HUES64 (cell line): ENCODE measurements at regions not wholly inside any gene's neighbourhood (a gene's known extent, or its start where the extent isn't known, plus 50 kb on each side); places are given as distances from the start of the nearest gene placed in this dataset.

ENCODE experiments used
- H3K27ac ChIP-seq: 2 replicates; pipeline ENCODE4 v1.7.0; 2013; ENCODE audit warnings: low read depth, low read length, inconsistent platforms
- H3K27me3 ChIP-seq: 2 replicates; pipeline ENCODE4 v1.6.1; 2013; ENCODE audit warnings: mild to moderate bottlenecking, low read length; ENCODE audit not compliant: insufficient read depth
- H3K36me3 ChIP-seq: 2 replicates; pipeline ENCODE4 v1.6.1; 2013; ENCODE audit warnings: mild to moderate bottlenecking, low read length; ENCODE audit not compliant: insufficient read depth
- H3K4me1 ChIP-seq: 2 replicates; pipeline ENCODE4 v1.6.1; 2013; ENCODE audit warnings: mild to moderate bottlenecking, low read length, moderate library complexity; ENCODE audit not compliant: insufficient read depth
- H3K4me3 ChIP-seq: 2 replicates; pipeline ENCODE4 v1.5.1; 2013; ENCODE audit warnings: mild to moderate bottlenecking, low read length, moderate library complexity
- H3K9ac ChIP-seq: 2 replicates; pipeline ENCODE4 v1.6.1; 2013; ENCODE audit warnings: mild to moderate bottlenecking, low read depth, low read length
- H3K9me3 ChIP-seq: 2 replicates; pipeline ENCODE4 v1.6.1; 2013; ENCODE audit warnings: low read depth, low read length; ENCODE audit not compliant: insufficient read depth
- WGBS: fragments of 150-250, 120-280 bp; methylation state at CpG from one replicate; pipeline ENCODE4 v1.1.7; 2013; ENCODE audit warnings: missing lambda C conversion rate; 5-methylcytosine and 5-hydroxymethylcytosine counted together

GRCh38 chr3:31048143-31048542 lies 153.7 kb upstream of the GADL1 start:
- H3K9ac ChIP-seq: no peak overlapping the region
- H3K4me3 ChIP-seq: no peak overlapping the region
- no peaks in the 10 kb centered on the region for H3K27me3 ChIP-seq
- H3K36me3 ChIP-seq: no peaks in the 10 kb centered on the region
- H3K27ac ChIP-seq: no peak overlapping the region
- 100% methylated on average over 2 of the region's 2 CpGs for WGBS
- H3K4me1 ChIP-seq: no peaks in the 10 kb centered on the region
- H3K9me3 ChIP-seq: peaks cover 9% of the 10 kb centered on the region; the same call in 1 of the 2 replicates

DNA sequence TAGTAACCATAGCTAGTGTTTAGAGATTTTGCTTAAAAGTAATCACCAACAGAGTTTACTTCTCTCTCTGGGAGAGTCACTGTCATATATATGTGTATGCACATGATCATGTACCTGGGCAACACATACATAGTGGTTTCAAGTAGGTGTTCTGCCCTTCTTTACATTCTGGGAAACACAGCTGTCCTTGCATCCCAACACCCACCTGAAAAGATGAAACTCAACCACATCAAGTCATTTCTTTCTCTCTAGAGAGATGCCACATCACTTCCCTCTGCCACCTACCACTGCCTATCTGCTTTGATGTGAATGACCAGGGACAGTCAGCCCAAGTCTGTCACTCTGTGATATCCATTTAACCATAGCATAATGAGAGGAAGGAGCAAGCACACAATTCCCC lies 155.8 kb upstream of the GADL1 start:
- Histone ChIP-seq H3K9ac (no peak overlapping the region), H3K4me3 (no peak overlapping the region), H3K27me3 (no peaks in the 10 kb centered on the region), H3K4me1 (no peaks in the 10 kb centered on the region), H3K27ac (no peak overlapping the region), H3K9me3 (peaks cover 2% of the 10 kb centered on the region; the same call in 1 of the 2 replicates), H3K36me3 (no peaks in the 10 kb centered on the region)

DNA sequence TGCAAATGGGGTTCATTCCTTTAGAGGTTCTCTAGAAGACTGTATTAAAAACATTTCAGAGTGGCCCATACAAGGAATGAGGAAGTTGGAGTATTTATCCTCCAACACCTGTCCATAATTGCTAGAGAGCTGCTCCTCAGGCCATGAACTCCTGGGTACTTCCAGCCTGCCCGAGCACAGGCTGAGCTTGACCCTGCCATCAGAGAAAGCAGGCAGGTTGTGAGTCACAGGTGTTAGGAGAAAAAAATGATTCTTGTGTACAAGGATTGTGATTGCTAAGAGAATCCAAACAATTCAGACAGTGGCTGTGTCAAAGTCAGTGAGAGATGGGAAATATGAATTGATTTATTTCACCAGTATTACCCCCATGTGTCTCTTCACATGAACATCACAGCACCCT lies 156.8 kb upstream of the GADL1 start:
- 94% methylated on average over 1 of the region's 1 CpG for WGBS

DNA sequence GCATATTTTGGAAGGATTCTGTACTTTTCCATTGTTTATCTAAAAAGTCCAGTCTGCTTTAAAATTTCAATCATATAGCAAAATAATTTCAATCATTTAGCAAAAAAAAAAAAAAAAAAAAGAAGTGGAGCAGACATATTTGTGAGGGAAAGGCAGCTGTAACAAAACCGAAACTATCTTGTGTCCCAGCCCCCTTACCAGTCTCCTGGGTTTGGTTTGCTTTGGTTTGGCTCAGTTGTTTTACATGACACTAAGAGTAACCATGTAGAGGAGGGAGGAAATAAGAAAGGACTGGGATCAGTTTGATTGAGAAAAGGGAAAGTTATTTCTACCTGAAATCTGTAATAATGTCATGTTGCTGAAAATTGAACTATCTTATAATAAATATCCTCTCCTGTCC lies 158.8 kb upstream of the GADL1 start:
- Histone ChIP-seq H3K9ac (no peak overlapping the region), H3K9me3 (peaks cover 15% of the 10 kb centered on the region), H3K4me3 (no peak overlapping the region), H3K27ac (no peak overlapping the region), H3K27me3 (no peaks in the 10 kb centered on the region), H3K36me3 (no peaks in the 10 kb centered on the region), H3K4me1 (no peaks in the 10 kb centered on the region)
- WGBS: 100% methylated on average over 1 of the region's 1 CpG

More for the DNA sequence above, 156.8 kb upstream of the GADL1 start:
- Histone ChIP-seq H3K9ac (no peak overlapping the region), H3K4me1 (no peaks in the 10 kb centered on the region), H3K9me3 (peaks cover 2% of the 10 kb centered on the region; the same call in 1 of the 2 replicates), H3K4me3 (no peak overlapping the region), H3K36me3 (no peaks in the 10 kb centered on the region), H3K27ac (no peak overlapping the region), H3K27me3 (no peaks in the 10 kb centered on the region)

DNA sequence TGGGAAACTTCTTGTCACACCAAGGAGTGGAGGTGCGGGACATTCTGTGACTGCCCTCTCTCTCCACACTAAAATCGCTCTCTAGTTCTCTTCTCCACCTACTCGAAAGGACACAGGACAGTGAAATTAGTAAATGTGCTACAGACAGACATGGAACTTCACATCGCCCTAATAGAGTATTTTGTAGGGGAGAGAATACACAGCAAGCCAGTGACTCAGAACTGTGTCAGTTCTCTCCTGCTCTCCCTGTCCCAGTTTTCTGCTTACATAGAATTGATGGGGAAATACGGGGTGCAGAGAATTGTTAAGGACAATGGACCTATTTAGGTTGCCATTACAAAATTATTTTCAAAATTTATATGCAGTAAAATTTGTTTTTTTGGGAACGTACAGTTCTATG lies 159.6 kb upstream of the GADL1 start:
- peaks cover 21% of the 10 kb centered on the region for H3K9me3 ChIP-seq
- H3K36me3 ChIP-seq: no peaks in the 10 kb centered on the region
- WGBS: 89% methylated on average over 5 of the region's 6 CpGs
- H3K4me3 ChIP-seq: no peak overlapping the region
- H3K9ac ChIP-seq: no peak overlapping the region
- no peaks in the 10 kb centered on the region for H3K4me1 ChIP-seq
- no peak overlapping the region for H3K27ac ChIP-seq
- no peaks in the 10 kb centered on the region for H3K27me3 ChIP-seq

DNA sequence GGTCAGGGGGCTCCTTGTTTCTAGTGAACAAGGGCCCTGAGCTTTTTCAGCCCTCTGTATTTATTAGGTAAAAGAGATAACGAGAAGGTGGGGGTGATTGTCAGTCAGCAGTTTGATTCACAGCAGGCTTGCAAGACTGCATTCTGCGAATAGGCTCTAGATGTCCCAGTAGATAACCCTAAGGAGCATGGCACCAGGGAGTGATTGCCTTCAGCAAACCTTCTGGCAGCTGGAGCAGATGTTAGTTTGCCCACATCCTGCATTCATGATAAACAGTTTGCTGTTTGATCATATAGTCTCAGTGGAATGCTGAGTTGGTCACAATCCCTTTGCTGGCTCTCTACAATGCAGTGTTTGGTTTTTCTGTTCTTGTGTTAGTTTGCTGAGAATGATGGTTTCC lies 161.3 kb upstream of the GADL1 start:
- Histone ChIP-seq H3K27ac (no peak overlapping the region), H3K9ac (no peak overlapping the region), H3K4me1 (peaks cover 4% of the 10 kb centered on the region; the same call in 1 of the 2 replicates), H3K9me3 (peaks cover 29% of the 10 kb centered on the region), H3K27me3 (no peaks in the 10 kb centered on the region), H3K36me3 (no peaks in the 10 kb centered on the region), H3K4me3 (no peak overlapping the region)
- 90% methylated on average over 2 of the region's 2 CpGs for WGBS

DNA sequence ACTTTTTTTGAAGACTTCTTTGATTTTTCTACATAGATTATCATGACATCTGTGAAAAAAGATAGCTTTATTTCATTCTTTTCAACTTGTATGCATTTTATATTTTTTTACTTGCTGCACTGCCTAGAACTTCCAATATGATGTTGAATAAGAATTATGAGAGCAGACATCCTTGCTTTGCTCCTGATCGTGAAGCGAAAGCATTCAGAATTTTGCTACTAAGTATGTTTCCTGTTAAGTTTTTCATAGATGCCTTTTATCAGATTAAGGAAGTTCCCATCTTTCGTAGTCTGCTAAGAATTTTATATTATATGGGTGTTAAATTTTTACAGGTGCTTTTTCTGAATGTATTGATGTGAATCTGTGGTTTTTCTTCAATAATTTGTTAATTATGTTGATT lies 163.4 kb upstream of the GADL1 start:
- Histone ChIP-seq H3K27ac (no peak overlapping the region), H3K36me3 (no peaks in the 10 kb centered on the region), H3K4me1 (peaks cover 12% of the 10 kb centered on the region; the same call in 1 of the 2 replicates), H3K9me3 (peaks cover 26% of the 10 kb centered on the region), H3K27me3 (no peaks in the 10 kb centered on the region), H3K9ac (no peak overlapping the region), H3K4me3 (no peak overlapping the region)
- 94% methylated on average over 3 of the region's 3 CpGs for WGBS

DNA sequence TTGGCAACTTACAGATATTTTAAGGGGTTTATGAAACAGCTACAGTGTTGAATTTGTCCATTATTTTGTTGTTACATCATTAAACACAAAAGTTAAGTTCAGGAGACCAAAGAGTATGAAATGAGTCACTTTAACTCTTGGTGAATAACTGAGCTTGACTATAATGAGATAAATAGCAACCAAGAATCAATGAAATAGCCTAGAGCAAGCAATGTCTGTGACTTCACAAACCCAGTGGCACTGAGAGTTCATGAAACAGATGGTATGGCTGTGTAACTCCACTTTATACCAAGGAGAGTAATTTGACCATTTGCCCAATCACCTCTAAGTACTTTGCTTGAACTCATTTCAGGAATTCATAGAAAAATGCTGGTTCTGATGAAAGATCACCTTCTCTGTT lies 169.6 kb upstream of the GADL1 start:
- Histone ChIP-seq H3K9ac (no peak overlapping the region), H3K9me3 (peaks cover 7% of the 10 kb centered on the region; the same call in 1 of the 2 replicates), H3K4me1 (peaks cover 17% of the 10 kb centered on the region; the same call in 1 of the 2 replicates), H3K27me3 (no peaks in the 10 kb centered on the region), H3K27ac (no peak overlapping the region), H3K36me3 (no peaks in the 10 kb centered on the region), H3K4me3 (no peak overlapping the region)

GRCh38 chr3:31065765-31066164 lies 171.3 kb upstream of the GADL1 start:
- H3K27ac ChIP-seq: no peak overlapping the region
- H3K4me1 ChIP-seq: peaks cover 13% of the 10 kb centered on the region; the same call in 1 of the 2 replicates
- H3K27me3 ChIP-seq: no peaks in the 10 kb centered on the region
- no peak overlapping the region for H3K4me3 ChIP-seq
- no peaks in the 10 kb centered on the region for H3K36me3 ChIP-seq
- H3K9me3 ChIP-seq: no peaks in the 10 kb centered on the region
- 93% methylated on average over 1 of the region's 1 CpG for WGBS
- no peak overlapping the region for H3K9ac ChIP-seq

DNA sequence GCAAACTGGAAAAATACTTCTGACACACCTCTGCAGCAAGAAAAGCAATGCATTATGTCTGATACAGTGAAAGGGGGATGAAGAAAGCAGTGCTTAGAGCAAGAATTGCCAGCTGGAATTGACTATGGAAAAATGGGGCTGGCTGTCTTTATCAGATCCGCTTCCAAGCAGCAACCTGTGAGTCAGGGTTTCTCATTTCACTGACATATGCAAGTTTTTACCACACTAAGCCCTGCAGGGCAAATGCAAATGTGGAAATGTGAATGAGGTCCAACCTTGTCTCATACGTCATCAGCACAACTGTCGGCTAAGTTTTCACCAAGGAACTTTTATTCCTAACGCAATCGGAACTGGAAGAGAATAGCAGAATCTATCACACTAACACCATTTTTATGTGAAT lies 172.5 kb upstream of the GADL1 start:
- no peak overlapping the region for H3K4me3 ChIP-seq
- H3K27me3 ChIP-seq: no peaks in the 10 kb centered on the region
- 79% methylated on average over 3 of the region's 5 CpGs for WGBS
- H3K27ac ChIP-seq: no peak overlapping the region
- H3K9ac ChIP-seq: no peak overlapping the region
- no peaks in the 10 kb centered on the region for H3K36me3 ChIP-seq
- no peaks in the 10 kb centered on the region for H3K9me3 ChIP-seq
- peaks cover 5% of the 10 kb centered on the region; the same call in 1 of the 2 replicates for H3K4me1 ChIP-seq

GRCh38 chr3:31075471-31075870 lies 181.0 kb upstream of the GADL1 start:
- Histone ChIP-seq H3K4me3 (no peak overlapping the region), H3K4me1 (no peaks in the 10 kb centered on the region), H3K36me3 (no peaks in the 10 kb centered on the region), H3K27me3 (no peaks in the 10 kb centered on the region), H3K9me3 (no peaks in the 10 kb centered on the region), H3K27ac (no peak overlapping the region), H3K9ac (no peak overlapping the region)
- WGBS: 90% methylated on average over 2 of the region's 2 CpGs

DNA sequence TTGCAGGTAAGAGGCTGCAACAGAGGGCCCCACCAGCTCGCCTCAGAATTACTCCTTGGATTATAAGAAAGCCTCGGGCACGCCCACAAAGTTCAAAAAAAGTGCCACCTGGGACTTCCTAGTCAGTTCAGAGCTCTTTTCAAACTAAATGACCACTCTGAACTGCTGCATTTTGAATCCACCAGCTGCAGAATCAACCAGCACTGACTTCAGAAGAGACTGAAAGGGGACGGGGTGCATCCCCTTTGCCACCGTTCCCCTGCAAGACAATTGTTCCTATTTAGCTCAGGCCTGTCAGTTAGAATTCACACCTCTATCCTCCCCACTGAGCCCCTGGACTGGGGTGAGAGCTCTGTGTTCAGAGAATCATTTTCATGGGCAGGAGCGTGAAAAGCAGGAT lies 181.4 kb upstream of the GADL1 start:
- H3K27ac ChIP-seq: no peak overlapping the region
- H3K9me3 ChIP-seq: no peaks in the 10 kb centered on the region
- no peak overlapping the region for H3K4me3 ChIP-seq
- no peak overlapping the region for H3K9ac ChIP-seq
- H3K36me3 ChIP-seq: no peaks in the 10 kb centered on the region
- no peaks in the 10 kb centered on the region for H3K4me1 ChIP-seq
- WGBS: 84% methylated on average over 6 of the region's 6 CpGs
- no peaks in the 10 kb centered on the region for H3K27me3 ChIP-seq
